HEK293 (cell line): ENCODE measurements at regions not wholly inside any gene's neighbourhood (a gene's known extent, or its start where the extent isn't known, plus 50 kb on each side); places are given as distances from the start of the nearest gene placed in this dataset.

ENCODE experiments used
- CTCF ChIP-seq: fragments of 450-650 bp; formaldehyde crosslinking; IDR thresholded peaks from 2 replicates; pipeline ENCODE4 v1.5.1; 2016; ENCODE audit warnings: missing biosample characterization, missing genetic modification characterization
- SALL2 ChIP-seq: fragments of 450-650 bp; formaldehyde crosslinking; IDR thresholded peaks from 2 replicates; pipeline ENCODE4 v1.5.0; 2017; ENCODE audit warnings: missing biosample characterization, mild to moderate bottlenecking, missing genetic modification characterization, borderline replicate concordance

GRCh38 chr17:14444915-14445314, 144.0 kb downstream of the HS3ST3B1 start:
- TF ChIP-seq CTCF (tag by site-specific recombination) = no peak
- no peak for TF ChIP-seq SALL2 (tag by site-specific recombination)
